Pulmonary artery endothelial cell (primary cell): ENCODE measurements at regions not wholly inside any gene's neighbourhood (a gene's known extent, or its start where the extent isn't known, plus 50 kb on each side); places are given as distances from the start of the nearest gene placed in this dataset.

Experiments
- DNase-seq: peaks from one replicate; pipeline ENCODE4 v3.0.0-alpha.2; 2011; ENCODE audit warnings: low read depth, low spot score

- no peak for DNase-seq
Measured at GRCh38 chr13:100817928-100818327, 143.3 kb upstream of the TMTC4 start.

GRCh38 chr13:100815476-100816046 is 141.0 kb upstream of the TMTC4 start:
- DNase-seq: no peak

GRCh38 chr13:100812982-100813584 is 138.5 kb upstream of the TMTC4 start:
- no peak for DNase-seq

- DNase-seq: no peak
Measured at GRCh38 chr13:100811928-100812327, 137.3 kb upstream of the TMTC4 start.

GRCh38 chr13:100811024-100811865 is 136.7 kb upstream of the TMTC4 start:
- no peak for DNase-seq

- DNase-seq: no peak
Measured at GRCh38 chr13:100810481-100810880, 135.9 kb upstream of the TMTC4 start.

- DNase-seq: no peak
Measured at GRCh38 chr13:100809856-100810255, 135.3 kb upstream of the TMTC4 start.

GRCh38 chr13:100809129-100809390 is 134.5 kb upstream of the TMTC4 start:
- DNase-seq: no peak

- DNase-seq: no peak
Measured at GRCh38 chr13:100808330-100809128, 133.9 kb upstream of the TMTC4 start.

- DNase-seq: no peak
Measured at GRCh38 chr13:100803091-100803490, 128.5 kb upstream of the TMTC4 start.

GRCh38 chr13:100800283-100800875 is 125.8 kb upstream of the TMTC4 start:
- no peak for DNase-seq

- no peak for DNase-seq
Measured at GRCh38 chr13:100798739-100799361, 124.3 kb upstream of the TMTC4 start.

- no peak for DNase-seq
Measured at GRCh38 chr13:100797921-100798320, 123.3 kb upstream of the TMTC4 start.

GRCh38 chr13:100796463-100796862 is 121.9 kb upstream of the TMTC4 start:
- DNase-seq: no peak

GRCh38 chr13:100794575-100794974 is 120.0 kb upstream of the TMTC4 start:
- no peak for DNase-seq

- no peak for DNase-seq
Measured at GRCh38 chr13:100790405-100790804, 115.8 kb upstream of the TMTC4 start.

- DNase-seq: no peak
Measured at GRCh38 chr13:100789968-100790367, 115.4 kb upstream of the TMTC4 start.

- peak; percentile 4 for DNase-seq
Measured at GRCh38 chr13:100789481-100789880, 114.9 kb upstream of the TMTC4 start.

- DNase-seq: no peak
Measured at GRCh38 chr13:100789025-100789424, 114.4 kb upstream of the TMTC4 start.

- DNase-seq: no peak
Measured at GRCh38 chr13:100788540-100788939, 113.9 kb upstream of the TMTC4 start.

- DNase-seq: no peak
Measured at GRCh38 chr13:100787899-100788298, 113.3 kb upstream of the TMTC4 start.
